ENCODE measurements at regions not wholly inside any gene's neighbourhood (a gene's known extent, or its start where the extent isn't known, plus 50 kb on each side); places are given as distances from the start of the nearest gene placed in this dataset.

- 4 to 5% methylated on average over 6 of the region's 6 CpGs for WGBS, 2 experiments (ENCODE audit: low coverage in 1 of 2, low lambda C conversion rate in 2 of 2, missing lambda C conversion rate in 2 of 2)
- Histone ChIP-seq H3K9ac (no peak overlapping the region), H4K20me1 (ENCODE audit: insufficient read depth) (no peaks in the 10 kb centered on the region), H3K27me3 (replicated peaks; ENCODE audit: insufficient read depth) (no peaks in the 10 kb centered on the region), H3K9me2 (ENCODE audit: insufficient read depth) (no peaks in the 10 kb centered on the region), H3K79me2 (ENCODE audit: insufficient read depth) (no peaks in the 10 kb centered on the region), H3K27ac (no peak overlapping the region), H3K4me2 (ENCODE audit: unreplicated experiment) (no peak overlapping the region), H3K4me1 (ENCODE audit: insufficient read depth) (no peaks in the 10 kb centered on the region), H3F3A (ENCODE audit: insufficient read depth) (no peaks in the 10 kb centered on the region), H3K4me3 (no peak overlapping the region), H3K36me3 (ENCODE audit: low read depth) (no peaks in the 10 kb centered on the region), H2AFZ (no peak overlapping the region), H3K9me3 (ENCODE audit: low read depth) (no peaks in the 10 kb centered on the region)
- DNase-seq: no peak
- TF ChIP-seq EZH2phosphoT487 (IDR thresholded peaks at IDR 0.05; ENCODE audit: insufficient read depth, low read depth): no peak
- TF ChIP-seq EZH2 (IDR thresholded peaks at IDR 0.05; ENCODE audit: insufficient read depth, poor library complexity, severe bottlenecking): no peak
- in situ Hi-C loops (cut with MboI): no loop called here
Observed at GRCh38 chrX:6693051-6693450, 158.1 kb upstream of the VCX3A start.

DNA sequence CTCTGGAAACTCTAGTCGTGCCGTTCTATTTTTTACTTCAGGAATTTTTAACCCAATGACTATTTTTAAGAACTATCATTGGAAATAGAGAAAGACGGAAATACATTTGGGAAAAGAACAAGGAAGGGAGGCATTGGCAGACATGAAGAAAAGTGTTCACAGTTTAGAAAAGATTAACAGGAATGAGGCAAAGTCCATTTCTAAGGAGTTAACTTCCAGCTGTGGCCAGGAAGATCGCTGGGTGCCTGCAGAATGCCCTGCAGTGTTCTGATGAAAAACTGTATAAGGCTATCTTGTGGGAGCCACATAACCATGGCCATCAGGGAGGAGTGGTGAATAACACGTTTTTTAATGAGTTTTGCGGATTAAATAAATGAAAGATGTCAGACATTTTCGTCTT, 150.6 kb upstream of the VCX3A start:
- in situ Hi-C loops (cut with MboI): no loop called here
- no peak overlapping the region for H2AFZ ChIP-seq
- no peak for TF ChIP-seq EZH2phosphoT487 (IDR thresholded peaks at IDR 0.05; ENCODE audit: insufficient read depth, low read depth)
- TF ChIP-seq EZH2 (IDR thresholded peaks at IDR 0.05; ENCODE audit: insufficient read depth, poor library complexity, severe bottlenecking): no peak
- H3K4me3 ChIP-seq: no peak overlapping the region
- H4K20me1 ChIP-seq (ENCODE audit: insufficient read depth): no peaks in the 10 kb centered on the region
- H3K9me2 ChIP-seq (ENCODE audit: insufficient read depth): no peaks in the 10 kb centered on the region
- no peak overlapping the region for H3K9ac ChIP-seq
- DNase-seq: no peak
- WGBS, 2 experiments (ENCODE audit: low coverage in 1 of 2, low lambda C conversion rate in 2 of 2, missing lambda C conversion rate in 2 of 2): 23 to 25% methylated on average over 7 of the region's 7 CpGs
- no peaks in the 10 kb centered on the region for H3F3A ChIP-seq (ENCODE audit: insufficient read depth)
- H3K79me2 ChIP-seq (ENCODE audit: insufficient read depth): no peaks in the 10 kb centered on the region
- no peaks in the 10 kb centered on the region for H3K9me3 ChIP-seq (ENCODE audit: low read depth)
- H3K4me1 ChIP-seq (ENCODE audit: insufficient read depth): no peaks in the 10 kb centered on the region
- H3K36me3 ChIP-seq (ENCODE audit: low read depth): no peaks in the 10 kb centered on the region
- no peak overlapping the region for H3K4me2 ChIP-seq (ENCODE audit: unreplicated experiment)
- no peak overlapping the region for H3K27ac ChIP-seq
- no peaks in the 10 kb centered on the region for H3K27me3 ChIP-seq (replicated peaks; ENCODE audit: insufficient read depth)

DNA sequence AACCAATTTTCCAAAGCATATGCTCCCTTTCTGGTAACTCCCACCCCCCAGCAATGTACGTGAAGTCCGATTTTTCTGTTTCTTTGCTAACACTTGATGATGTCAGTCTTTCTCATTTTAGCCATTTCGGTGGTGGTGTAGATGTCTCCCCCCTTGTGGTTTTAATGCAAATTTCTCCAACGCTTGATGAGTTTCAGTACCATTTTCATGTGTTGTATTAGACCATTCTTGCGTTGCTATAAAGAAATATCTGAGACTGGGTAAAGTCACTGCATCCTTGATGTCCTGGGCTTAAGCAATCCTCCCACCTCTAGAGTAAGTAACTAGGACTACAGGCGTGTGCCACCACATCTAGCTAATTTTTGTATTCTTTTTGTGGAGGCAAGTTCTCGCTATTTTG, 148.4 kb upstream of the VCX3A start:
- Histone ChIP-seq H3K27ac (no peak overlapping the region), H3K9me2 (ENCODE audit: insufficient read depth) (no peaks in the 10 kb centered on the region), H3K36me3 (ENCODE audit: low read depth) (no peaks in the 10 kb centered on the region), H4K20me1 (ENCODE audit: insufficient read depth) (no peaks in the 10 kb centered on the region), H2AFZ (no peak overlapping the region), H3K9me3 (ENCODE audit: low read depth) (no peaks in the 10 kb centered on the region), H3K4me3 (no peak overlapping the region), H3K4me2 (ENCODE audit: unreplicated experiment) (no peak overlapping the region), H3F3A (ENCODE audit: insufficient read depth) (no peaks in the 10 kb centered on the region), H3K9ac (no peak overlapping the region), H3K79me2 (ENCODE audit: insufficient read depth) (no peaks in the 10 kb centered on the region), H3K4me1 (ENCODE audit: insufficient read depth) (no peaks in the 10 kb centered on the region), H3K27me3 (replicated peaks; ENCODE audit: insufficient read depth) (no peaks in the 10 kb centered on the region)
- no peak for DNase-seq
- 43 to 46% methylated on average over 6 to 7 of the region's 7 CpGs for whole genome bisulfite sequencing, 2 experiments (ENCODE audit: low coverage in 1 of 2, low lambda C conversion rate in 2 of 2, missing lambda C conversion rate in 2 of 2)
- in situ Hi-C loops (cut with MboI): no loop called here
- TF ChIP-seq EZH2 (IDR thresholded peaks at IDR 0.05; ENCODE audit: insufficient read depth, poor library complexity, severe bottlenecking): no peak
- no peak for TF ChIP-seq EZH2phosphoT487 (IDR thresholded peaks at IDR 0.05; ENCODE audit: insufficient read depth, low read depth)

DNA sequence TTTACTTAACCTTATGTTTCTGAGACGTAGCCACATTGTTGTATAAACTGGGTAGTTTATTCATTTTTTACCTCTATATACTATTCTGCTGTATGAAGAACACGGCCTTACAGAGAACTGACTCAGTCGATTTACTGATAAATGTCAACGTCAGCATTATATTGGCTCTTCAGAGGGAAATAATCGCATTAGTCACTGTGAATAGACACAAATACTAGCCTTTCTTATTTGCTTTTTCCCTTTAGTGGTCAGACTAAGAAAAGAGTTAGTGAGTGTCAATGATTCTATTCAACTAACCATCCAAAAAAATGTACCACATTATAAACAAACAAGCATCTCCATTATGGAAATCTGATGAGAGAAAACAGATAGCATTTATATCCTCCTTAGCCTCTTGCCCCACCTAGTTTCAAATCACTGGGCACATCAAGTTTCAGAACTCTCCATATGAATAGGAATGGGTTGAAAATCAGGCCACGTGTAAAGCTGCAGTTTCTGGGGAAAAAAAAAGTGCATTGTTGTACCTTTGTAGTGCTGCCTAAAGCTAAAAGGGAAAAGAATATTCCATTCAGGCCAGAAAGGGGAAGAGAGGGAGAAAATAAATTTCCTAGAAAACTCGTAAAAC, 146.7 kb upstream of the VCX3A start:
- H3K9me2 ChIP-seq (ENCODE audit: insufficient read depth): no peaks in the 10 kb centered on the region
- H3K9ac ChIP-seq: no peak overlapping the region
- TF ChIP-seq EZH2 (IDR thresholded peaks at IDR 0.05; ENCODE audit: insufficient read depth, poor library complexity, severe bottlenecking) (no peak), EZH2phosphoT487 (IDR thresholded peaks at IDR 0.05; ENCODE audit: insufficient read depth, low read depth) (no peak)
- no peaks in the 10 kb centered on the region for H3K4me1 ChIP-seq (ENCODE audit: insufficient read depth)
- no peaks in the 10 kb centered on the region for H4K20me1 ChIP-seq (ENCODE audit: insufficient read depth)
- no peak overlapping the region for H3K4me2 ChIP-seq (ENCODE audit: unreplicated experiment)
- 22 to 25% methylated on average over 7 of the region's 7 CpGs for WGBS, 2 experiments (ENCODE audit: low coverage in 1 of 2, low lambda C conversion rate in 2 of 2, missing lambda C conversion rate in 2 of 2)
- H3K9me3 ChIP-seq (ENCODE audit: low read depth): no peaks in the 10 kb centered on the region
- no peak overlapping the region for H3K4me3 ChIP-seq
- no peak for DNase-seq
- H2AFZ ChIP-seq: no peak overlapping the region
- no peaks in the 10 kb centered on the region for H3K79me2 ChIP-seq (ENCODE audit: insufficient read depth)
- H3K27me3 ChIP-seq (replicated peaks; ENCODE audit: insufficient read depth): no peaks in the 10 kb centered on the region
- H3K36me3 ChIP-seq (ENCODE audit: low read depth): no peaks in the 10 kb centered on the region
- no peaks in the 10 kb centered on the region for H3F3A ChIP-seq (ENCODE audit: insufficient read depth)
- H3K27ac ChIP-seq: no peak overlapping the region
- in situ Hi-C loops (cut with MboI): no loop called here

- TF ChIP-seq EZH2 (IDR thresholded peaks at IDR 0.05; ENCODE audit: insufficient read depth, poor library complexity, severe bottlenecking) (no peak), EZH2phosphoT487 (IDR thresholded peaks at IDR 0.05; ENCODE audit: insufficient read depth, low read depth) (no peak)
Observed at GRCh38 chrX:6679988-6680387, 145.1 kb upstream of the VCX3A start.

More at GRCh38 chrX:6679988-6680387, 145.1 kb upstream of the VCX3A start:
- 36 to 47% methylated on average over 2 of the region's 2 CpGs for WGBS, 2 experiments (ENCODE audit: low coverage in 1 of 2, low lambda C conversion rate in 2 of 2, missing lambda C conversion rate in 2 of 2)
- no peak for DNase-seq
- no peak overlapping the region for H3K4me3 ChIP-seq
- H4K20me1 ChIP-seq (ENCODE audit: insufficient read depth): no peaks in the 10 kb centered on the region
- H3F3A ChIP-seq (ENCODE audit: insufficient read depth): no peaks in the 10 kb centered on the region
- no peaks in the 10 kb centered on the region for H3K27me3 ChIP-seq (replicated peaks; ENCODE audit: insufficient read depth)
- H3K79me2 ChIP-seq (ENCODE audit: insufficient read depth): no peaks in the 10 kb centered on the region
- in situ Hi-C loops (cut with MboI): no loop called here
- H2AFZ ChIP-seq: no peak overlapping the region
- H3K36me3 ChIP-seq (ENCODE audit: low read depth): no peaks in the 10 kb centered on the region
- no peaks in the 10 kb centered on the region for H3K4me1 ChIP-seq (ENCODE audit: insufficient read depth)
- no peak overlapping the region for H3K4me2 ChIP-seq (ENCODE audit: unreplicated experiment)
- no peaks in the 10 kb centered on the region for H3K9me2 ChIP-seq (ENCODE audit: insufficient read depth)
- no peak overlapping the region for H3K27ac ChIP-seq
- no peak overlapping the region for H3K9ac ChIP-seq
- H3K9me3 ChIP-seq (ENCODE audit: low read depth): no peaks in the 10 kb centered on the region
